Activated CD4-positive, alpha-beta T cell treated with anti-CD3 and anti-CD28 coated beads, Interleukin-10, Interleukin-2, amounts not matched to agents 100 ng/mL and 50 ng/mL, durations not matched to agents 16 hours and 8 hours (primary cell): ENCODE measurements at regions not wholly inside any gene's neighbourhood (a gene's known extent, or its start where the extent isn't known, plus 50 kb on each side); places are given as distances from the start of the nearest gene placed in this dataset.

ENCODE experiments used
- DNase-seq: peaks from one replicate; pipeline ENCODE4 v3.0.0-alpha.2; 2020

DNA sequence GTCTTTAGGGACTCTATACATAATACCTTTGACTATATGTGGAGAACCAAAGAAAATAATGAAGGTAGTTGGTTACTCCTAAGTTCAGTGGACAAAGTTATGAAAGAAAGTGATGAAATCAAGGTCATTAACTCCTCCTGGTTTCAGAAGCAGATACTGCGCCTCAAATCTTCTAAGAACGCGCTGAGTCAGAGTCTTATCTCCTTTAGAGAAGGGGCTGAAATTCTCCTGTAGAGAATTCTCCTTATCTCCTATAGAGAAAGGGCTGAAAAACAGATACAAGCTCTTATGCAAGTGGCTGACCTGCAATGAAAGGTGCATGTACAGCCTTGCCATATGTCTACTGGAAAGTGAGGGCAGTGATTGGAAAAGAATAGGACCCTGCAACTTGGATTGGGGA is 824.2 kb downstream of the NSUN3 start:
- no peak for DNase-seq

GRCh38 chr3:94896994-94897393 is 834.1 kb downstream of the NSUN3 start:
- DNase-seq, result no peak

DNA sequence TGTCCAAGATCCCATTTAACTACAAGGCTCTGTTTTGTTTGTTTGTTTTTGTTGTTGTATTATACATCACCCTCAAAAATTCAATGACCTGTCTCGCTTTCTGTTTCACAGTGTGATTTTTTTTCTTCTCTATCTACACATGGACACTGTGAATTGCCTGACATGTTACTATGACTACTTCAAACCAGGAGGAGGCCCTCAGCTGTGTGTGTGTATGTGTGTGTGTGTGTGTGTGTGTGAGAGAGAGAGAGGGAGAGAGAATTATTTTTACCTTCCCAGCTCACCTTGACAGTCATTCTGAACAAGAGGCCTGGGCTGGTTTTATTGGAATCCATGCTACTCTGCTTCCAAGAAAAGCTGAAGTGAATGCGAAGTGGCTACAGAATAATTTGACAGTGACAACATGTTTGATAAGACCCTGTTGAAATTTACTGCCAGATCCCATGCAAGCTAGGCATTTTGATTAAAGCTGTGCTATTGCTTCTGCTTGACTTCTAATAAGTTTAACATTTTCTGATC is 841.4 kb downstream of the NSUN3 start:
- no peak for DNase-seq

- DNase-seq, result no peak
Measured at GRCh38 chr3:94909726-94910125, 846.9 kb downstream of the NSUN3 start.

DNA sequence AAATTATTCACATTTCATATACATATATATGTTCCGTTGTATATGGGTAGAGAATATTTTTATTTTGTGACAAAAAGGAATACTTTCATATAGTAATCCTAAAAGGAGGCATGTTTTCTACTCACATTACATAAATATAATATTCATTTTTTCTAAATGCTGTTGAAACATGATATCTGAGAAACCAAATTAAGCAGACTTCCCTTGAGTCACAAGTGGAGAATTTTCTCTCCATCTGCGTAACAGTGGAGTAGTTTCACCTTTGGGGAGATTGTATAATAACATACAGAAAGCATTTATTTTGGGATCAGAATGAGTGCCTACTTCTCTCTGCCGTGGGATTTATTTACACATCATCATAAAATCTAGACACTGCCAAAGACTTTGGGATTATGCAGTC is 849.8 kb downstream of the NSUN3 start:
- DNase-seq, result no peak

GRCh38 chr3:94927175-94927574 is 864.3 kb downstream of the NSUN3 start:
- no peak for DNase-seq

DNA sequence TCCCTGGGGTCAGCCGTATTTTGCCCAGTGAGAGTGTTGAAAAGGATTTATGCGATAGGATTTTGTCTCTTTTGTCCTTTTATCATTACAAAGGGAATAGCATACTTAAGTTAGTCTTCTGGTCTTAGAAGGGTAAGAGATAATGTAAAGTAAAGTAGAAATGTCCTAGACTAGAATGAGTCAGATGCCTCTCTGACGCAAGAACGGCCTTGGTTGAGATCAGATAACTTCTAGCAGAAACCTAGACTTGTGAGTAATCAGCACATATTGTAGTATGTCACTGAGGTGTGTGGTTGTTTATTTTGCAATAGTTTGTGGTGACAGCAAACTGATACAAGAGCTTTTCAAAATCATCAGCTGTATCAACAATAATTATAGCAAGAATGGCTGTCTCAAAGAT is 866.1 kb downstream of the NSUN3 start:
- DNase-seq, result peak; percentile 31

- DNase-seq, result no peak
Measured at GRCh38 chr3:94935738-94936580, 873.1 kb downstream of the NSUN3 start.

GRCh38 chr3:94937980-94938379 is 875.1 kb downstream of the NSUN3 start:
- DNase-seq, result no peak

GRCh38 chr3:94946683-94947082 is 883.8 kb downstream of the NSUN3 start:
- DNase-seq, result no peak

GRCh38 chr3:94961423-94962100 is 898.7 kb downstream of the NSUN3 start:
- no peak for DNase-seq

DNA sequence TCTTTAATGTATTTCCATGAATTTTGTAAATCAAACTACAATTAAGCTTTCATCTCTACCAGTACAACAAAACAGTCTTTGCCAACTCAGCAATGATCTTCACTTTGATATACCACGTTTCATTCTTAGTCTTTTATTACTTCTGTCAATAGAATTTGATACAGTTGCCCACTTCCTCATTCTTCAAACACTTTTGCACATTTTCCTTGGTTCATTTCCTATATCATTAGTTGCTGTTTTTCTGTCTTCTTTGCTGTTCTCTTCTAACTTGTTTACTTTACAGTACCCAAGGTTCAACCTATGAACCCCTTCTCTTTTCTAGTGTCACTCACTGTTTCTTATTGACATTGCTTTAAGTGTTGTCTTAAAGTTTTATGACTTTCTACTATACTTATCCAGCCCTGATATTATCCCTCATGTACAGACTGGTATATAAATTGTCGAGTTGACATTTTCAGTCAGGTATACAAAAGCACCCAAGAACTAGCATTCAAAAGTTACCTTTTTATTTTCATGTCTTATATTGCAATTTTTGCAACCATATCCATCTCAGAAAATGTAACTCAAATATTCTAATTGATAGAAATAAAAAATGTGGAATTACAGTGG is 903.1 kb downstream of the NSUN3 start:
- DNase-seq, result no peak

DNA sequence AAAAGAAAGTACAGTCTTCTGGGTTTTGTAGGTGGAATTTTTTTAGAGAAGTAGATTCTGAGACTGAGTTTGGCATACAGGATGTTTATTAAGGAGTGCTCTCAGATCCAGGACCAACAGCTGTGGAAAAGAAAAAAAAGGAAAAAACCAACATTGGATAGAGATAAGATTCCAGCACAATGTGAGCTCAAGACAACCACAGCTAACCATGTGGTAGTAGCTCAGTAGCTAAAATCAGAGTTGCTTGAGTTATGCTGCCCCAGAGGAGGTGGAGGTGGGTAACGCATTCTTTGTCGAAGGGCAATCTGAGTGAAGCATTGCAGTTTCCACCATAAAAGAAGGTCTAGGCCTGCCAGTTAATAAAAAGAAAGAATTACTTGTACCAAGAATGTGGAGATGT is 904.3 kb downstream of the NSUN3 start:
- no peak for DNase-seq

DNA sequence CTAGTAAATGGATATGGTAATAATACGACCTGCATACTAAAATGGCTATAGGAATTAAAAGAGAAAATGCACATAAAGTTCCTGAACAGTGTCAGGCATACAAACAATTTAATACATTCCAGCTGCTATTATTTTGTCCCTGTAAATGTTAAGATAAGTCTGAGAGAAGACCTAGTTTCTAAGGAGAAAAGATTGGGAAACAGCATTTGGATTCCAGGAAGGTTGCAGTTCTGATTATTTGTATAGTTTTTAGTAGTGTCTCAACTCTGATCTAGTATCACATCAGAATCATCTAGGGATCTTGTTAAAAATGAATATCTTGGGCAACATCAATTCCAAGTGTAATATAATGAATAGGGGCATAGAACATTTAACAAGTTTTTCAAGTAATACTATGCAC is 905.7 kb downstream of the NSUN3 start:
- DNase-seq, result no peak

GRCh38 chr3:94972066-94972465 is 909.2 kb downstream of the NSUN3 start:
- no peak for DNase-seq

GRCh38 chr3:94978084-94978483 is 915.2 kb downstream of the NSUN3 start:
- DNase-seq, result no peak

GRCh38 chr3:94985778-94986177 is 922.9 kb downstream of the NSUN3 start:
- DNase-seq, result no peak

DNA sequence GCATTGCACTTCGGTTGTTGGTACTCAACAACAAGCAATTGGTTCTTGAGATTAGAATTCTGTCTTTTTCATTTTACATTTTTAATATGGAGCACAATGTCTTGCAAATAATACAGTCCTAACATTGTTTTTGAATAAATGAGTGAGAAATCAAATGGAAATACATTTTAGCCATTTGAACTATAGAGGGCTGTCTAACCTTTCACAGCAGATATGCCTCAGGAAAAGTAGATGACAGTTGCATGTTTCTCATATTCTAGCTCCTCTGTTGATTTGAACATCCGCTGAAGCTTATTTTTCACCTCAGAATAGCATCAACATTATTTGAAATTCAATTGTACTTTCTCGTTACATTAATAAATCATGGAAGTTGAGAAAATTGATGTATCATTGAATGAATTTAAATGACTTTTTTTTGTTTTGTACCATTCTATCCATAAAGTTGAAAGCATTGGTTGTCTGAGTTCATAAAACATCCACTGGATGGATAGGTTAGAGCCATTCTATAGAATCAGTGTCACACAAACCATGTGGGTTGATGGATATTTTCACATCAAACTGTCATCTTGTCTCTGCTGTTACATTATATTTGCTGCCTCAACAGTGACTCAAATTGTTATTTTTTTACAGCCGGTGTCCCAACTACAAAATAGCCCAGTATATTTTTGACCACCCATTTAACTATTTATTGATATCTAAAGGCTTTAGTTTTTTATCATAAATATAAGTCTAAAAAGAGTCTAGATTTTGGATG is 928.3 kb downstream of the NSUN3 start:
- no peak for DNase-seq

- no peak for DNase-seq
Measured at GRCh38 chr3:94996743-94997142, 933.9 kb downstream of the NSUN3 start.

GRCh38 chr3:95002438-95003046 is 939.7 kb downstream of the NSUN3 start:
- no peak for DNase-seq

- no peak for DNase-seq
Measured at GRCh38 chr3:95028688-95029087, 965.8 kb downstream of the NSUN3 start.

DNA sequence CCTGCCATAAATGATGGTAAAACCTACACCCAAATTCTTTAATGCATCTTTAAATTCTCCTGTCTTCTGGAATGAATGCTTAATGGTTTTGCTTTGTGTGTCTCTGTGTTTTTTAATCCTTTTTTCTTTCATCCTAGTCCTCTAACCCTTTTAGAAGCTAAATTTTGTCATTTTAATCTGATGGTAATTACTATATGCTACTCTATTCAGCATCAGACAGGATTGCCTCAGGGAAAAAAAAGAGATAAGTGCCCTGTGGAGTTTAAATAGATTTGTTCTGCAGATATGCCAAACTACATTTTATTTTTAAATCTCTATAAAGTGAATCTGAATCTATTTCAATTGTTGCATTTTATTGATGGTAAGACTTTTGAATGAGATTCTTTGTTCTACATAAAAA is 966.8 kb downstream of the NSUN3 start:
- no peak for DNase-seq
